A549 (cell line): ENCODE measurements at regions not wholly inside any gene's neighbourhood (a gene's known extent, or its start where the extent isn't known, plus 50 kb on each side); places are given as distances from the start of the nearest gene placed in this dataset.

Source experiments
- ATAC-seq, 2 experiments: fragments of 200-7000 bp in 1 of 2; fragments of >200 bp in 1 of 2; cut with Nextera tagmentation in 1 of 2; cut with Tn5 transposase in 1 of 2; 3 replicates each; pipeline versions ENCODE4 v1.8.0 to v1.9.1; 2018 to 2020; ENCODE audit warnings: mild to moderate bottlenecking in 1 of 2, moderate library complexity in 1 of 2
- CTCF ChIA-PET: fragments of 300-600 bp; sonication (Branson Sonifier 250); formaldehyde crosslinking; extraction: SDS; loops from one replicate; lab custom pipeline; 2021; ENCODE audit warnings: antibody characterized with exemption, inconsistent platforms; lab: Yijun Ruan, JAX
- POLR2A ChIA-PET: fragments of 350-600 bp; formaldehyde crosslinking; extraction: SDS; loops from one replicate; lab custom pipeline; 2021; ENCODE audit warnings: antibody characterized with exemption, inconsistent platforms; lab: Yijun Ruan, JAX
- DNase-seq, 2 experiments: peaks; one replicate each; pipeline versions ENCODE4 v3.0.0 to v3.0.0-alpha.2; 2011 to 2016; ENCODE audit warnings: low read depth in 1 of 2, low spot score in 1 of 2
- FAIRE-seq: peaks from 2 replicates; lab custom pipeline; 2011; peaks lifted over from hg19 to GRCh38; lab: Jason Lieb, UNC
- H3K27ac ChIP-seq, 2 experiments: fragments of >200 bp; sonication (Bioruptor Twin); formaldehyde crosslinking; 3 replicates each; pipeline ENCODE4 v1.5.1; 2016 to 2017
- H3K4me1 ChIP-seq: fragments of >200 bp; sonication (Bioruptor Twin); formaldehyde crosslinking; 3 replicates; pipeline ENCODE4 v1.6.1; 2016
- H3K4me2 ChIP-seq: fragments of >200 bp; sonication (Bioruptor Twin); formaldehyde crosslinking; 3 replicates; pipeline ENCODE4 v1.6.1; 2016
- H3K4me3 ChIP-seq: fragments of >200 bp; sonication (Bioruptor Twin); formaldehyde crosslinking; 3 replicates; pipeline ENCODE4 v1.5.1; 2016
- H3K9me3 ChIP-seq: fragments of >200 bp; sonication (Bioruptor Twin); formaldehyde crosslinking; 3 replicates; pipeline ENCODE4 v1.6.1; 2016
- ATOH8 ChIP-seq: fragments of 250-450 bp; sonication (Bioruptor Pico); IDR thresholded peaks from 2 replicates; pipeline ENCODE4 v1.5.0; 2020; ENCODE audit warnings: low read depth, mild to moderate bottlenecking, moderate library complexity
- BHLHE40 ChIP-seq: IDR thresholded peaks from 2 replicates; pipeline ENCODE4 v1.6.1; 2012; ENCODE audit warnings: low read depth, low read length, inconsistent platforms
- CEBPB ChIP-seq, 2 experiments: fragments of >200 bp in 1 of 2; sonication (Bioruptor Twin) in 1 of 2; formaldehyde crosslinking in 1 of 2; IDR thresholded peaks; 2 replicates each; pipeline ENCODE4 v1.6.1; 2012 to 2016
- CHD4 ChIP-seq: fragments of 200-600 bp; sonication (generic); IDR thresholded peaks from 2 replicates; pipeline ENCODE4 v1.6.1; 2016; ENCODE audit warnings: antibody characterized with exemption, mild to moderate bottlenecking, borderline replicate concordance
- CTCF ChIP-seq: fragments of >200 bp; sonication (Bioruptor Twin); formaldehyde crosslinking; IDR thresholded peaks from 3 replicates; pipeline ENCODE4 v1.5.1; 2016
- EP300 ChIP-seq, 2 experiments: fragments of >200 bp; sonication (Bioruptor Twin); formaldehyde crosslinking; IDR thresholded peaks; 2 replicates in 1 of 2; 3 replicates in 1 of 2; pipeline ENCODE4 v1.6.1; 2016 to 2017
- FOXS1 ChIP-seq: fragments of 250-450 bp; sonication (Bioruptor Pico); IDR thresholded peaks from 2 replicates; pipeline ENCODE4 v1.5.0; 2020; ENCODE audit warnings: mild to moderate bottlenecking, moderate library complexity
- HDAC2 ChIP-seq: fragments of 200-600 bp; sonication (generic); IDR thresholded peaks from 2 replicates; pipeline ENCODE4 v1.6.1; 2016
- HES2 ChIP-seq: fragments of >200 bp; sonication (Bioruptor Twin); formaldehyde crosslinking; IDR thresholded peaks from 2 replicates; pipeline ENCODE4 v1.6.1; 2016
- HEYL ChIP-seq: fragments of 250-450 bp; sonication (Bioruptor Pico); IDR thresholded peaks from 2 replicates; pipeline ENCODE4 v1.8.0; 2021; ENCODE audit warnings: mild to moderate bottlenecking, moderate library complexity
- HOXA7 ChIP-seq: fragments of 250-450 bp; sonication (Bioruptor Pico); IDR thresholded peaks from 2 replicates; pipeline ENCODE4 v1.5.0; 2020; ENCODE audit warnings: mild to moderate bottlenecking, moderate library complexity
- HOXB5 ChIP-seq: fragments of 250-450 bp; sonication (Bioruptor Pico); IDR thresholded peaks from 2 replicates; pipeline ENCODE4 v1.5.0; 2020; ENCODE audit warnings: mild to moderate bottlenecking, moderate library complexity
- KDM5A ChIP-seq: fragments of 200-600 bp; sonication (generic); IDR thresholded peaks from 2 replicates; pipeline ENCODE4 v1.6.1; 2016; ENCODE audit warnings: antibody characterized with exemption, mild to moderate bottlenecking
- MAZ ChIP-seq: fragments of 150-350 bp; IDR thresholded peaks from 2 replicates; pipeline ENCODE4 v1.6.1; 2014; ENCODE audit warnings: antibody characterized with exemption, low read depth, low read length, borderline replicate concordance
- NFE2L2 ChIP-seq: fragments of 150-350 bp; conservative IDR thresholded peaks from 2 replicates; pipeline ENCODE4 v1.6.1; 2014; ENCODE audit warnings: low read length
- NPAS2 ChIP-seq: fragments of 250-450 bp; sonication (Bioruptor Pico); IDR thresholded peaks from 2 replicates; pipeline ENCODE4 v1.8.0; 2022; ENCODE audit warnings: mild to moderate bottlenecking, moderate library complexity, borderline replicate concordance
- NR3C1 ChIP-seq: fragments of >200 bp; sonication (Bioruptor Twin); formaldehyde crosslinking; IDR thresholded peaks from 3 replicates; pipeline ENCODE4 v1.6.1; 2017
- PBX3 ChIP-seq: IDR thresholded peaks from 2 replicates; pipeline ENCODE4 v1.6.1; 2012
- RARB ChIP-seq: fragments of 250-450 bp; sonication (Bioruptor Pico); IDR thresholded peaks from 2 replicates; pipeline ENCODE4 v1.8.0; 2021; ENCODE audit warnings: mild to moderate bottlenecking, moderate library complexity
- RCOR1 ChIP-seq: fragments of 150-350 bp; IDR thresholded peaks from 2 replicates; pipeline ENCODE4 v1.6.1; 2014; ENCODE audit warnings: antibody characterized with exemption, low read length, low read depth
- RNF2 ChIP-seq: fragments of 200-600 bp; sonication (generic); IDR thresholded peaks from 2 replicates; pipeline ENCODE4 v1.6.1; 2016; ENCODE audit warnings: low read depth, mild to moderate bottlenecking, antibody characterized with exemption, moderate library complexity, borderline replicate concordance
- SMC3 ChIP-seq: fragments of >200 bp; sonication (Bioruptor Twin); formaldehyde crosslinking; IDR thresholded peaks from 3 replicates; pipeline ENCODE4 v1.6.1; 2018; ENCODE audit warnings: inconsistent platforms
- SREBF2 ChIP-seq: fragments of 450-650 bp; IDR thresholded peaks from 2 replicates; pipeline ENCODE4 v1.6.1; 2014; ENCODE audit warnings: mild to moderate bottlenecking, moderate library complexity
- USF2 ChIP-seq: fragments of 450-650 bp; IDR thresholded peaks from 2 replicates; pipeline ENCODE4 v1.6.1; 2014; ENCODE audit warnings: antibody characterized with exemption
- ZFP36 ChIP-seq: fragments of 450-650 bp; IDR thresholded peaks from 2 replicates; pipeline ENCODE4 v1.6.1; 2014; ENCODE audit warnings: borderline replicate concordance; ENCODE audit not compliant: partially characterized antibody
- ZSCAN20 ChIP-seq: fragments of 250-450 bp; sonication (Bioruptor Pico); IDR thresholded peaks from 2 replicates; pipeline ENCODE4 v1.8.0; 2022; ENCODE audit warnings: mild to moderate bottlenecking, moderate library complexity
- WGBS: methylation state at CpG from one replicate; pipeline ENCODE4 v1.1.6; 2017; ENCODE audit errors: missing lambda C conversion rate; 5-methylcytosine and 5-hydroxymethylcytosine counted together

GRCh38 chr2:17052001-17052400 lies 386.4 kb upstream of the CYRIA start:
- WGBS: 72% methylated on average over 5 of the region's 5 CpGs
- Histone ChIP-seq H3K4me3 (no peak overlapping the region), H3K4me1 (no peaks in the 10 kb centered on the region)
- CTCF ChIA-PET: no interaction called here
- POLR2A ChIA-PET: no interaction called here
- DNase-seq: no peak
- no peak for TF ChIP-seq HEYL (CRISPR knock-in tag)
- no peak for TF ChIP-seq SMC3
- TF ChIP-seq, all 56 proteins: peak for 0
- H3K27ac ChIP-seq: no peak overlapping the region
- FAIRE-seq (no peak), ATAC-seq (no peak)
- H3K4me2 ChIP-seq: no peak overlapping the region
- no peaks in the 10 kb centered on the region for H3K9me3 ChIP-seq

- TF ChIP-seq CHD4 (no peak), RCOR1 (no peak), EP300 (IDR thresholded peaks at IDR 0.05) (no peak), KDM5A (no peak), ATOH8 (CRISPR knock-in tag) (no peak), MAZ (no peak), FOXS1 (CRISPR knock-in tag) (no peak), NR3C1 (no peak), PBX3 (no peak), HES2 (no peak), RNF2 (no peak), ZFP36 (no peak)
- CTCF ChIA-PET: no interaction called here
- Histone ChIP-seq H3K9me3 (no peaks in the 10 kb centered on the region), H3K4me1 (no peaks in the 10 kb centered on the region), H3K4me3 (no peak overlapping the region), H3K4me2 (no peak overlapping the region), H3K27ac (no peak overlapping the region)
- FAIRE-seq: no peak
- DNase-seq: no peak
- no peak for ATAC-seq
- POLR2A ChIA-PET: no interaction called here
Measured at GRCh38 chr2:17051538-17051937, 385.9 kb upstream of the CYRIA start.

- no peak for DNase-seq
- POLR2A ChIA-PET: no interaction called here
- no peak overlapping the region for H3K4me3 ChIP-seq
- 2% methylated on average over 1 of the region's 1 CpG for WGBS
- no peak for TF ChIP-seq NPAS2 (CRISPR knock-in tag)
- TF ChIP-seq RNF2: no peak
- no peak for TF ChIP-seq SMC3
- TF ChIP-seq CEBPB (IDR thresholded peaks at IDR 0.05): no peak
- TF ChIP-seq NFE2L2: no peak
- TF ChIP-seq HES2: no peak
- TF ChIP-seq HOXA7 (CRISPR knock-in tag): no peak
- no peak for TF ChIP-seq BHLHE40
- TF ChIP-seq HDAC2: no peak
- no peak for TF ChIP-seq CHD4
- TF ChIP-seq RARB: no peak
- no peak for TF ChIP-seq NR3C1
- no peak for TF ChIP-seq CTCF
- TF ChIP-seq ZSCAN20 (CRISPR knock-in tag): no peak
- TF ChIP-seq HEYL (CRISPR knock-in tag): no peak
- TF ChIP-seq USF2: no peak
- TF ChIP-seq SREBF2: no peak
- TF ChIP-seq HOXB5: no peak
- TF ChIP-seq ZFP36: no peak
- no peak for TF ChIP-seq FOXS1 (CRISPR knock-in tag)
- ATAC-seq: no peak
- no peaks in the 10 kb centered on the region for H3K4me1 ChIP-seq
- no peak overlapping the region for H3K4me2 ChIP-seq
- CTCF ChIA-PET: no interaction called here
- no peak overlapping the region for H3K27ac ChIP-seq
- no peaks in the 10 kb centered on the region for H3K9me3 ChIP-seq
- FAIRE-seq: no peak
Measured at GRCh38 chr2:17043173-17043572, 377.5 kb upstream of the CYRIA start.
